Progenitor cell of endocrine pancreas (in vitro differentiated cells): ENCODE measurements at regions not wholly inside any gene's neighbourhood (a gene's known extent, or its start where the extent isn't known, plus 50 kb on each side); places are given as distances from the start of the nearest gene placed in this dataset.

Experiments used
- DNase-seq: peaks from one replicate; pipeline ENCODE4 v3.0.0; 2021; ENCODE audit warnings: low spot score; ENCODE audit not compliant: unreplicated experiment
- H3K27ac Mint-ChIP-seq: 2 replicates; pipeline ENCODE4 v1.8.0; 2021; ENCODE audit warnings: mild to moderate bottlenecking, moderate library complexity, mixed read lengths
- H3K27me3 Mint-ChIP-seq: 2 replicates; pipeline ENCODE4 v1.8.0; 2021; ENCODE audit warnings: mixed read lengths
- H3K36me3 Mint-ChIP-seq: 2 replicates; pipeline ENCODE4 v1.8.0; 2022; ENCODE audit warnings: mixed read lengths; ENCODE audit not compliant: insufficient read depth
- H3K4me1 Mint-ChIP-seq: 2 replicates; pipeline ENCODE4 v1.8.0; 2021; ENCODE audit warnings: low read depth, mixed read lengths
- H3K4me3 Mint-ChIP-seq: 2 replicates; pipeline ENCODE4 v1.8.0; 2021; ENCODE audit warnings: low read depth, mild to moderate bottlenecking, moderate library complexity, mixed read lengths
- H3K9me3 Mint-ChIP-seq: 2 replicates; pipeline ENCODE4 v1.8.0; 2021; ENCODE audit warnings: low read depth, mixed read lengths
- CTCF ChIP-seq: fragments of 200-600 bp; sonication (generic); IDR thresholded peaks from one replicate; pipeline ENCODE4 v1.5.0; 2021; ENCODE audit warnings: antibody characterized with exemption, mild to moderate bottlenecking; ENCODE audit not compliant: unreplicated experiment

- Mint-ChIP-seq H3K27me3 (peaks cover 2% of the 10 kb centered on the region), H3K9me3 (no peaks in the 10 kb centered on the region), H3K4me3 (no peak overlapping the region), H3K4me1 (no peaks in the 10 kb centered on the region), H3K27ac (no peak overlapping the region), H3K36me3 (no peaks in the 10 kb centered on the region)
- DNase-seq, result no peak
- no peak for TF ChIP-seq CTCF
Measured at GRCh38 chr18:3350021-3350420, 88.1 kb downstream of the MYL12B start.

- Mint-ChIP-seq H3K4me1 (no peaks in the 10 kb centered on the region), H3K9me3 (no peaks in the 10 kb centered on the region), H3K4me3 (no peak overlapping the region), H3K27me3 (peaks cover 2% of the 10 kb centered on the region), H3K27ac (no peak overlapping the region), H3K36me3 (no peaks in the 10 kb centered on the region)
- DNase-seq, result no peak
- TF ChIP-seq CTCF, result no peak
Measured at GRCh38 chr18:3350566-3351527, 88.9 kb downstream of the MYL12B start.

- Mint-ChIP-seq H3K36me3 (no peaks in the 10 kb centered on the region), H3K4me3 (no peak overlapping the region), H3K4me1 (no peaks in the 10 kb centered on the region), H3K27ac (no peak overlapping the region), H3K9me3 (no peaks in the 10 kb centered on the region), H3K27me3 (peaks cover 4% of the 10 kb centered on the region)
- no peak for DNase-seq
- TF ChIP-seq CTCF, result no peak
Measured at GRCh38 chr18:3354506-3354905, 92.6 kb downstream of the MYL12B start.

GRCh38 chr18:3356614-3357013 is 93.4 kb upstream of the TGIF1 start:
- DNase-seq, result no peak
- no peaks in the 10 kb centered on the region for H3K4me1 Mint-ChIP-seq
- H3K4me3 Mint-ChIP-seq, result no peak overlapping the region
- no peaks in the 10 kb centered on the region for H3K9me3 Mint-ChIP-seq
- no peak overlapping the region for H3K27ac Mint-ChIP-seq
- TF ChIP-seq CTCF, result no peak
- H3K36me3 Mint-ChIP-seq, result no peaks in the 10 kb centered on the region
- peaks cover 4% of the 10 kb centered on the region for H3K27me3 Mint-ChIP-seq

GRCh38 chr18:3357516-3357915 is 92.5 kb upstream of the TGIF1 start:
- Mint-ChIP-seq H3K27ac (no peak overlapping the region), H3K9me3 (no peaks in the 10 kb centered on the region), H3K36me3 (no peaks in the 10 kb centered on the region), H3K27me3 (peaks cover 4% of the 10 kb centered on the region), H3K4me3 (no peak overlapping the region), H3K4me1 (no peaks in the 10 kb centered on the region)
- no peak for DNase-seq
- no peak for TF ChIP-seq CTCF
